HL-60 (cell line): ENCODE measurements at regions not wholly inside any gene's neighbourhood (a gene's known extent, or its start where the extent isn't known, plus 50 kb on each side); places are given as distances from the start of the nearest gene placed in this dataset.

ENCODE experiments used
- DNase-seq, 2 experiments: peaks; one replicate each; pipeline ENCODE4 v3.0.0-alpha.2; 2010 to 2020; ENCODE audit warnings: low read depth in 1 of 2, low spot score in 1 of 2
- H3K27ac ChIP-seq: fragments of 250-450 bp; sonication (Bioruptor Pico); replicated peaks from 2 replicates; pipeline ENCODE4 v1.5.1; 2020; ENCODE audit warnings: mild to moderate bottlenecking, moderate library complexity
- H3K27me3 ChIP-seq: fragments of 250-450 bp; sonication (Bioruptor Pico); 2 replicates; pipeline ENCODE4 v1.5.1; 2021; ENCODE audit warnings: mild to moderate bottlenecking, moderate library complexity; ENCODE audit not compliant: insufficient read depth, poor library complexity, severe bottlenecking
- H3K4me3 ChIP-seq: replicated peaks from 2 replicates; pipeline ENCODE4 v1.5.1; 2011; ENCODE audit warnings: mild to moderate bottlenecking, control low read depth, low read length; ENCODE audit not compliant: insufficient read depth
- CTCF ChIP-seq: IDR thresholded peaks from one replicate; pipeline ENCODE4 v1.5.1; 2011; ENCODE audit warnings: low read length, control low read depth, inconsistent platforms; ENCODE audit not compliant: insufficient read depth
- GABPA ChIP-seq: IDR thresholded peaks from 2 replicates; pipeline ENCODE4 v1.6.1; 2012; ENCODE audit warnings: low read depth
- POLR2AphosphoS5 ChIP-seq: IDR thresholded peaks from 2 replicates; pipeline ENCODE4 v1.6.1; 2012; ENCODE audit warnings: low read depth
- REST ChIP-seq: IDR thresholded peaks from 2 replicates; pipeline ENCODE4 v1.6.1; 2012; ENCODE audit warnings: low read depth; ENCODE audit not compliant: insufficient replicate concordance
- SPI1 ChIP-seq: IDR thresholded peaks from 2 replicates; pipeline ENCODE4 v1.6.1; 2012; ENCODE audit warnings: low read depth, mild to moderate bottlenecking, borderline replicate concordance

- Histone ChIP-seq H3K27me3 (peaks cover 5% of the 10 kb centered on the region), H3K4me3 (no peak overlapping the region), H3K27ac (no peak overlapping the region)
- no peak for TF ChIP-seq SPI1
- no peak for DNase-seq
Observed at GRCh38 chr13:44661936-44662335, 85.8 kb upstream of the TSC22D1 start.

GRCh38 chr13:44660050-44660449, 83.9 kb upstream of the TSC22D1 start:
- DNase-seq: no peak
- H3K27ac ChIP-seq: no peak overlapping the region
- no peak overlapping the region for H3K4me3 ChIP-seq
- H3K27me3 ChIP-seq: peaks cover 5% of the 10 kb centered on the region
- TF ChIP-seq CTCF (no peak), REST (no peak), POLR2AphosphoS5 (no peak), SPI1 (no peak), GABPA (no peak)

GRCh38 chr13:44652962-44653660, 77.0 kb upstream of the TSC22D1 start:
- TF ChIP-seq CTCF: no peak
- no peak for TF ChIP-seq POLR2AphosphoS5
- no peak for TF ChIP-seq GABPA
- no peak for TF ChIP-seq SPI1
- TF ChIP-seq REST: no peak
- H3K27ac ChIP-seq: no peak overlapping the region
- no peak overlapping the region for H3K4me3 ChIP-seq
- DNase-seq: no peak
- no peaks in the 10 kb centered on the region for H3K27me3 ChIP-seq

- no peaks in the 10 kb centered on the region for H3K27me3 ChIP-seq
- H3K4me3 ChIP-seq: no peak overlapping the region
- TF ChIP-seq POLR2AphosphoS5: no peak
- no peak for TF ChIP-seq SPI1
- TF ChIP-seq REST: no peak
- TF ChIP-seq CTCF: no peak
- no peak for TF ChIP-seq GABPA
- H3K27ac ChIP-seq: no peak overlapping the region
- no peak for DNase-seq
Observed at GRCh38 chr13:44652168-44652567, 76.0 kb upstream of the TSC22D1 start.
